HEK293 (cell line): ENCODE measurements at regions not wholly inside any gene's neighbourhood (a gene's known extent, or its start where the extent isn't known, plus 50 kb on each side); places are given as distances from the start of the nearest gene placed in this dataset.

Experiments used
- ZNF514 ChIP-seq: fragments of 450-650 bp; formaldehyde crosslinking; IDR thresholded peaks from 2 replicates; pipeline ENCODE4 v1.5.1; 2016; ENCODE audit warnings: missing biosample characterization, missing genetic modification characterization
- TF ChIP-seq, protein P1 (sequence below): fragments of 450-650 bp; formaldehyde crosslinking; IDR thresholded peaks from 2 replicates; pipeline ENCODE4 v1.5.1; 2016; ENCODE audit warnings: missing biosample characterization, missing genetic modification characterization

DNA sequence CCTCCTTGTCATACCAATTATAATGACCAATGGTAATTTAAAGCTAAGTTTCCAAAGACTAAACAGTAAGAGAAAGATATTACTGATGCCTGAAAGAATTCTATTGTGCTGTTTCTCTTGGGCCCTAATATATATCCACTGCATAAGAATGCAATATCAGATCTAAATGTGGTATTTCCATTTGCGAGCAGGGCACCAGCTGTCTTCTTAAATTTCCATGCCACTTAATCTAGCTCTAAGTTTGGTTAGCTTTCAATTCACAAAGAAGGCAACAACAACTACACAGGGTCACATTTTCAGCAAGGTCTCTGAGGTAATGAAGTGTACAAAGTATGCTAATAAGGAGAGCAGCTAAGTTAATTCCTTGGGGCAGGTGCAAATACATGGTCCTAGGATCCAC, 315.7 kb downstream of the GPR37 start:
- TF ChIP-seq ZNF514 (tag by site-specific recombination) = no peak
- TF ChIP-seq, protein P1, sequence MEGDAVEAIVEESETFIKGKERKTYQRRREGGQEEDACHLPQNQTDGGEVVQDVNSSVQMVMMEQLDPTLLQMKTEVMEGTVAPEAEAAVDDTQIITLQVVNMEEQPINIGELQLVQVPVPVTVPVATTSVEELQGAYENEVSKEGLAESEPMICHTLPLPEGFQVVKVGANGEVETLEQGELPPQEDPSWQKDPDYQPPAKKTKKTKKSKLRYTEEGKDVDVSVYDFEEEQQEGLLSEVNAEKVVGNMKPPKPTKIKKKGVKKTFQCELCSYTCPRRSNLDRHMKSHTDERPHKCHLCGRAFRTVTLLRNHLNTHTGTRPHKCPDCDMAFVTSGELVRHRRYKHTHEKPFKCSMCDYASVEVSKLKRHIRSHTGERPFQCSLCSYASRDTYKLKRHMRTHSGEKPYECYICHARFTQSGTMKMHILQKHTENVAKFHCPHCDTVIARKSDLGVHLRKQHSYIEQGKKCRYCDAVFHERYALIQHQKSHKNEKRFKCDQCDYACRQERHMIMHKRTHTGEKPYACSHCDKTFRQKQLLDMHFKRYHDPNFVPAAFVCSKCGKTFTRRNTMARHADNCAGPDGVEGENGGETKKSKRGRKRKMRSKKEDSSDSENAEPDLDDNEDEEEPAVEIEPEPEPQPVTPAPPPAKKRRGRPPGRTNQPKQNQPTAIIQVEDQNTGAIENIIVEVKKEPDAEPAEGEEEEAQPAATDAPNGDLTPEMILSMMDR (tag by site-specific recombination) = no peak
